A673 (cell line): ENCODE measurements at regions not wholly inside any gene's neighbourhood (a gene's known extent, or its start where the extent isn't known, plus 50 kb on each side); places are given as distances from the start of the nearest gene placed in this dataset.

Source experiments
- BruUV-seq: library from RNA; stranded (reverse); fragments of 400-500 nt; replicated peaks from 2 replicates; lab custom pipeline; 2021; lab: Mats Ljungman, UMichigan
- CTCF ChIA-PET: fragments of 300-600 bp; sonication (Branson Sonifier 250); formaldehyde crosslinking; loops from one replicate; lab custom pipeline; 2022; ENCODE audit warnings: antibody characterized with exemption; lab: Charles Lee
- POLR2A ChIA-PET: fragments of 300-600 bp; sonication (Branson Sonifier 250); formaldehyde crosslinking; loops from one replicate; lab custom pipeline; 2022; ENCODE audit warnings: antibody characterized with exemption; ENCODE audit not compliant: low non-redundant PET; lab: Charles Lee
- DNase-seq: peaks from one replicate; pipeline ENCODE4 v3.0.0-alpha.2; 2015; ENCODE audit warnings: low spot score
- H3K27ac ChIP-seq: fragments of 200-600 bp; sonication (generic); 2 replicates; pipeline ENCODE4 v1.5.1; 2016; ENCODE audit warnings: mixed run types, low read depth, mild to moderate bottlenecking, mixed read lengths, antibody characterized with exemption, low read length; ENCODE audit not compliant: poor library complexity, severe bottlenecking
- H3K27me3 ChIP-seq: fragments of 200-600 bp; sonication (generic); replicated peaks from 2 replicates; pipeline ENCODE4 v1.6.1; 2017; ENCODE audit warnings: mixed run types, low read depth, mild to moderate bottlenecking, mixed read lengths, antibody characterized with exemption, low read length; ENCODE audit not compliant: insufficient read depth, poor library complexity
- H3K36me3 ChIP-seq: fragments of 200-600 bp; sonication (generic); 2 replicates; pipeline ENCODE4 v1.6.1; 2016; ENCODE audit warnings: mixed run types, mild to moderate bottlenecking, mixed read lengths, antibody characterized with exemption, low read length; ENCODE audit not compliant: insufficient read depth, poor library complexity, severe bottlenecking
- H3K4me1 ChIP-seq: fragments of 200-600 bp; sonication (generic); 2 replicates; pipeline ENCODE4 v1.6.1; 2017; ENCODE audit warnings: mixed run types, mild to moderate bottlenecking, mixed read lengths, antibody characterized with exemption, low read length; ENCODE audit not compliant: insufficient read depth, poor library complexity, severe bottlenecking
- H3K4me3 ChIP-seq: fragments of 200-600 bp; sonication (generic); 2 replicates; pipeline ENCODE4 v1.5.1; 2016; ENCODE audit warnings: low read depth, mixed run types, mild to moderate bottlenecking, mixed read lengths, low read length; ENCODE audit not compliant: poor library complexity, severe bottlenecking
- H3K9me3 ChIP-seq: fragments of 200-600 bp; sonication (generic); 2 replicates; pipeline ENCODE4 v1.6.1; 2016; ENCODE audit warnings: mixed run types, low read depth, mild to moderate bottlenecking, mixed read lengths, antibody characterized with exemption, low read length; ENCODE audit not compliant: poor library complexity, severe bottlenecking
- CTCF ChIP-seq: fragments of 300-800, 200-600 bp; sonication (generic); conservative IDR thresholded peaks from 2 replicates; pipeline ENCODE4 v1.5.1; 2017; ENCODE audit warnings: low read depth, mild to moderate bottlenecking, antibody characterized with exemption, low read length, moderate library complexity, mixed read lengths
- EZH2 ChIP-seq: fragments of 200-600 bp; sonication (generic); IDR thresholded peaks from 2 replicates; pipeline ENCODE4 v1.6.1; 2017; ENCODE audit warnings: borderline replicate concordance, low read depth, mild to moderate bottlenecking, mixed read lengths, antibody characterized with exemption, low read length; ENCODE audit not compliant: poor library complexity, severe bottlenecking
- intact Hi-C: fragments of 100-400 bp; cut with micrococcal nuclease; formaldehyde crosslinking; loops from one replicate; pipeline ENCODE4 v1.10.0; 2022; ENCODE audit not compliant: unreplicated experiment

- Histone ChIP-seq H3K4me3 (no peak overlapping the region), H3K27me3 (no peaks in the 10 kb centered on the region), H3K4me1 (no peaks in the 10 kb centered on the region), H3K36me3 (no peaks in the 10 kb centered on the region), H3K9me3 (no peaks in the 10 kb centered on the region), H3K27ac (no peak overlapping the region)
- CTCF ChIA-PET, result no interaction called here
- POLR2A ChIA-PET, result no interaction called here
- intact Hi-C loops, result no loop called here
- no peak for TF ChIP-seq EZH2
- TF ChIP-seq CTCF, result no peak
- no TSS peak for BruUV-seq
- DNase-seq, result no peak
Observed at GRCh38 chr11:116134450-116134849, 630.2 kb upstream of the CADM1 start.

- ChIA-PET CTCF (no interaction called here), POLR2A (no interaction called here)
- Histone ChIP-seq H3K9me3 (no peaks in the 10 kb centered on the region), H3K36me3 (no peaks in the 10 kb centered on the region), H3K27ac (no peak overlapping the region), H3K27me3 (no peaks in the 10 kb centered on the region), H3K4me3 (no peak overlapping the region), H3K4me1 (no peaks in the 10 kb centered on the region)
- no peak for DNase-seq
- no TSS peak for BruUV-seq
- TF ChIP-seq CTCF, result no peak
- no peak for TF ChIP-seq EZH2
- intact Hi-C loops, result no loop called here
Observed at GRCh38 chr11:116132273-116132978, 628.2 kb upstream of the CADM1 start.

GRCh38 chr11:116130122-116130521, 625.9 kb upstream of the CADM1 start:
- Histone ChIP-seq H3K27ac (no peak overlapping the region), H3K4me1 (no peaks in the 10 kb centered on the region), H3K27me3 (no peaks in the 10 kb centered on the region), H3K4me3 (no peak overlapping the region), H3K36me3 (no peaks in the 10 kb centered on the region), H3K9me3 (no peaks in the 10 kb centered on the region)
- intact Hi-C loops, result no loop called here
- no peak for DNase-seq
- ChIA-PET POLR2A (no interaction called here), CTCF (no interaction called here)
- BruUV-seq, result no TSS peak
- TF ChIP-seq EZH2, result no peak
- TF ChIP-seq CTCF, result no peak
